Memory B cell (primary cell): ENCODE measurements at regions not wholly inside any gene's neighbourhood (a gene's known extent, or its start where the extent isn't known, plus 50 kb on each side); places are given as distances from the start of the nearest gene placed in this dataset.
"Not testable (repeated sequence)": the region's sequence is repeated elsewhere in the genome, so short reads cannot be mapped to it uniquely, and the experiment has no call there.

Experiments
- ATAC-seq: fragments of 150-1000 bp; cut with Tn5 transposase; 2 replicates; pipeline ENCODE4 v1.10.0; 2021; ENCODE audit warnings: low read depth, mild to moderate bottlenecking, moderate library complexity
- DNase-seq, 2 donors: peaks; one replicate each; pipeline ENCODE4 v3.0.0; 2022; ENCODE audit warnings: low spot score in 2 of 2
- H3K27ac Mint-ChIP-seq: one replicate; pipeline ENCODE4 v1.8.0; 2022; ENCODE audit warnings: mild to moderate bottlenecking, moderate library complexity, mixed read lengths
- H3K27me3 Mint-ChIP-seq: one replicate; pipeline ENCODE4 v1.8.0; 2022; ENCODE audit warnings: mixed read lengths
- H3K36me3 Mint-ChIP-seq: one replicate; pipeline ENCODE4 v1.8.0; 2022; ENCODE audit warnings: mild to moderate bottlenecking, mixed read lengths
- H3K4me1 Mint-ChIP-seq: one replicate; pipeline ENCODE4 v1.8.0; 2022; ENCODE audit warnings: mixed read lengths
- H3K4me3 Mint-ChIP-seq: one replicate; pipeline ENCODE4 v1.8.0; 2022; ENCODE audit warnings: mild to moderate bottlenecking, moderate library complexity, mixed read lengths
- H3K9me3 Mint-ChIP-seq: one replicate; pipeline ENCODE4 v1.8.0; 2022; ENCODE audit warnings: mixed read lengths

DNA sequence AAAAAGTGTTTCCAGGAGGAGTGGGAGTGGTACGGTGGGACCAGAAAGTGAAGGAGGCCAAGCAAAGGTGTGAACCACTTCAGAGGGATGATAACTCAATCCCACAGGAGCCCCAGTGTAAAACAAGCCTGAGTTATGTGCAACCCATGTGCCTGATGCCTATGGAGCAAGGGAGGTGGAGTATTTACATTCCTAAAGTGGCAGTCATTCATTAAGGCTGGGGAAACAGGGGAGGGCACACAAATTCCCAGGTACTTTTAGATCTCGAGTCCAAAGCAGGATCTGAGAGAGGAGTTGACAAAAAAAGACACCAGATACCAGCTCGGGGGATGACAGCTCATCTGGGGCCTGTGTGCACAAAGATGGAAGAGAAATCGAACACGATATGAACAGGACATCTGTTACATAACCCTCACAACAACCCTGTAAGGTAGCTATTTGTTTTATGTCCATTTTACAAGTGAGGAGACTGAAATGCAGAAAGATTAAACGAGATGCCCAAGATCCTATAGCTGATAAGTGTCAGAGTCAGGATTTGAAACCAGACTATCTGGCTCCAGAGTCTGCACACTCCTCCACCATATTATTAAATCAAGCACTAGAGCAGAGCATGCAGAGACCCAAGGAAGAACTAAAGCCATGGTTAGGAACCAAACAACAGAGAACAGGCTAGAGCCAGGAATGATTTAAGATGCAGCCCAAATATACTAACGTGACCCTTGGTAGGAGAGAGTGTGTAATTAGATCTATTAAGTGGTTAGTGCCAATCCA is 91.9 kb upstream of the MAPK10 start:
- ATAC-seq (no peak), DNase-seq (no peak)
- H3K4me3 Mint-ChIP-seq = no peak overlapping the region
- H3K27me3 Mint-ChIP-seq = peaks cover 15% of the 10 kb centered on the region
- no peaks in the 10 kb centered on the region for H3K9me3 Mint-ChIP-seq
- no peak overlapping the region for H3K27ac Mint-ChIP-seq
- H3K36me3 Mint-ChIP-seq = no peaks in the 10 kb centered on the region
- H3K4me1 Mint-ChIP-seq = no peaks in the 10 kb centered on the region

DNA sequence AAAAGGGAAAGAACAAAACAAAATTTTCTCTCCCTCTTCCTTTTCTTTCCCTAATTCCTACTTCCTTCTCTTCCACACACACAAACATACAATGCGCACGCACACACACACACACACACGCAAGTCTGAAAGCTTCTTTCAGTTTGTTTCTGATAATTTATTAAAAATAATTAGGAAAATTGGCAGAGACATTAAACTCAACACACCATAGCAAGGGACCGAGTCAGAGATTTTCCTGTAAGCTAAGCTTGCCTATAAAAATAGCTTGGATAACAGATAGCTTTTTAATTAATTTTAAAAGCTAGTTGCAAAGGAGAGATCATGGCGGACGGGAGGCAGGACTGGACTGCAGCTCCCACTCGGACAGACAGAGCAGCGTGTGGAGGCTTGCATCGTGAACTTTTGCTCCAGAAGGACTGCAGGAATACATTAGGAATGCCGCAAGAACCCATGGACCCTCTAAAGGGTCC is 92.6 kb upstream of the MAPK10 start:
- no peaks in the 10 kb centered on the region for H3K4me1 Mint-ChIP-seq
- no peak overlapping the region for H3K4me3 Mint-ChIP-seq
- peaks cover 15% of the 10 kb centered on the region for H3K27me3 Mint-ChIP-seq
- no peaks in the 10 kb centered on the region for H3K36me3 Mint-ChIP-seq
- no peak for ATAC-seq
- no peak overlapping the region for H3K27ac Mint-ChIP-seq
- no peaks in the 10 kb centered on the region for H3K9me3 Mint-ChIP-seq
- DNase-seq = no peak

DNA sequence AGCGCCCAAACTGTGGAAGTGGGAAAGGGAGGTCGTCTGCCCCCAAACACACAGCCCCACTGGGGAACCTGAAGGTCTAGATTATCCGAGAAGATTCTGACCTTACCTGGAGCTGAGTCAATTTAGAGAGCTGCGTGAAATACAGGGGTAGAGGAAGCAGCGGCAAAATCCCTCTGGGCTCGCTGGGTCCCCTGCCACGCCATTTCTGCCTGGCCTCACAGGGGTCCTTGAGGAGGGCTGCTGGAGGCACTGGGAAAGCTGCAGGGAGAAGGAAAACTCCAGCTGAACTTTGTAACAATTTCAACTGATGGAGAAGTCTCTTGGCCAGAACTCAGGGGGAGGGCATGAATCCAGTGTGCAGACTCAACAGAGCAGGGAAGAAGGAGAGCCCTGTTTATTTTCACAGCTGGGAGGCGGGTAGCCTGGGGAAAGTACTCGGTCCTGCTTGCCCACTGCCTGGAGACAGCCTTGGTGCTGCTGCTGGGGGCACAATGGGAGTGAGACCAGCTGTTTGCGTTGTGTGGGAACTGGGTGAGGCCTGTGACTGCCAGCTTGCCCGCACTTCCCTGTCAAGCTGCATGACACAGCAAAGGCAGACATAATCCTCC is 93.2 kb upstream of the MAPK10 start:
- no peak overlapping the region for H3K27ac Mint-ChIP-seq
- DNase-seq (no peak), ATAC-seq (no peak)
- no peak overlapping the region for H3K4me3 Mint-ChIP-seq
- H3K36me3 Mint-ChIP-seq = no peaks in the 10 kb centered on the region
- no peaks in the 10 kb centered on the region for H3K9me3 Mint-ChIP-seq
- no peaks in the 10 kb centered on the region for H3K4me1 Mint-ChIP-seq
- peaks cover 15% of the 10 kb centered on the region for H3K27me3 Mint-ChIP-seq

DNA sequence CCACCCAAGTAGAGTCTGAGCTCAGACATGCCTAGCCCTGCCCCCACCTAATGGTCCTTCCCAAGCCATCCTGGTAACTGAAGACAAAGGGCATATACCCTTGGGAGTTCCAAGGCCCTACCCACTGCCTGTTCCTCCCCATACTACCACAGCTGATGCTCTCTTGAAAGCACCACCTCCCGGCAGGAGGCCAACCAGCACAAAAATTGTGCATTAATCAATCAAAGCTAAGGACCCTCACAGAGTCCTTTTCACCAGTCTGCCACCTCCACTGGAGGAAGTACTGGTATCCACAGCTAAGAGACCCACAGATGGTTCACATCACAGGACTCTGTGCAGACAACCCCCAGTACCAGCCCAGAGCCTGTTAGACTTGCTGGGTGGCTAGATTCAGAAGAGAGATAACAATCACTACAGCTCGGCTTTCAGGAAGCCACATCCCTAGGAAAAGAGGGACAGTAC is 93.8 kb upstream of the MAPK10 start:
- not testable (repeated sequence) for H3K27ac Mint-ChIP-seq, H3K4me3 Mint-ChIP-seq, ATAC-seq, H3K36me3 Mint-ChIP-seq, DNase-seq, H3K9me3 Mint-ChIP-seq, H3K4me1 Mint-ChIP-seq
- H3K27me3 Mint-ChIP-seq = peaks cover 15% of the 10 kb centered on the region

DNA sequence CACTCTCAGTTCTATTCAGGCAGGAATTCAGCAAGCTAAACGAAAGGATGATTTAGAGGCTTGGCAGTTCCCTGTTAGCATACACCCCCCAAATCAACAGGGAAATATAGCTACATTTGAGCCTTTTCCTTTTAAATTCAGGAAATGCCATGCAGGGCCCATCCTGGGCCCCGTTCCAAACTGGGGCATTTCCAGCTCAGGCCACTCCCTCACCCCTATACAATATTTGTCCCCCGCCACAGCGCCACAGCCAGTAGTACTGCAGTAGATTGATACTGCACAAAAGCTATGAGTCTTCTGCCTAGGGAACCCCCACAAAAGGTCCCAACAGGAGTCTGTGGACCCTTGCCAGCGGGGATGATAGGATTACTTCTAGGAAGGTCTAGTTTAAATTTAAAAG is 102.0 kb upstream of the MAPK10 start:
- DNase-seq (no peak), ATAC-seq (no peak)
- Mint-ChIP-seq H3K27me3 (no peaks in the 10 kb centered on the region), H3K36me3 (no peaks in the 10 kb centered on the region), H3K4me3 (no peak overlapping the region), H3K4me1 (no peaks in the 10 kb centered on the region), H3K9me3 (peaks cover 6% of the 10 kb centered on the region), H3K27ac (no peak overlapping the region)

DNA sequence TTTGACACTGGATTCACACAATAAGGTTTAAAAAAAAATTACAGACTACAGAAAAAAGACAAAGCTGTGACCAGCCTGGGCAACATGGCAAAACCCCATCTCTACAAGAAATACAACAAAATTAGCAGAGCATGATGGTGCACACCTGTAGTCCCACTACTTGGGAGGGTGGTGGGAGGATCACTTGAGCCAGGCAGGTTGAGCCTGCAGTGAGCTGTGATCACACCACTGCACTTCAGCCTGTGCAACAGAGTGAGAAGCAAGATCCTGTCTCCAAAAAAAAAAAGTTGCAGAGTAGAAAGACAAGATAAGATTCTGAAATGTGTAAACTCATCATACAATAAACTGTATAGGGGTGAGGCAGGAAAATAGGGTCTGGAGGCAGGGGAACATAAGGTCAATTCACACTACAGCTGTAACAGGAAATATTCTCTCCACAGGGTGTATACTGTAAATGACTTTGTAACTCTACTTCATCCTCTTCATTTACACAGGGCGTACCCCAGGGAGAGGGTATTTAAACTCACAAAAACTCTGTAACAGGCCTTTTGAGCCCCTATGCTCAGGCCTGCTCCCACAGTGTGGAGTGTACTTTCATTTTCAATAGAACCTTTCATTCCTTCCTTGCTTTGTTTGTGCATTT is 112.6 kb upstream of the MAPK10 start:
- H3K27me3 Mint-ChIP-seq = peaks cover 6% of the 10 kb centered on the region
- no peaks in the 10 kb centered on the region for H3K4me1 Mint-ChIP-seq
- H3K4me3 Mint-ChIP-seq = no peak overlapping the region
- DNase-seq (no peak), ATAC-seq (no peak)
- H3K36me3 Mint-ChIP-seq = no peaks in the 10 kb centered on the region
- H3K27ac Mint-ChIP-seq = no peak overlapping the region
- no peaks in the 10 kb centered on the region for H3K9me3 Mint-ChIP-seq

DNA sequence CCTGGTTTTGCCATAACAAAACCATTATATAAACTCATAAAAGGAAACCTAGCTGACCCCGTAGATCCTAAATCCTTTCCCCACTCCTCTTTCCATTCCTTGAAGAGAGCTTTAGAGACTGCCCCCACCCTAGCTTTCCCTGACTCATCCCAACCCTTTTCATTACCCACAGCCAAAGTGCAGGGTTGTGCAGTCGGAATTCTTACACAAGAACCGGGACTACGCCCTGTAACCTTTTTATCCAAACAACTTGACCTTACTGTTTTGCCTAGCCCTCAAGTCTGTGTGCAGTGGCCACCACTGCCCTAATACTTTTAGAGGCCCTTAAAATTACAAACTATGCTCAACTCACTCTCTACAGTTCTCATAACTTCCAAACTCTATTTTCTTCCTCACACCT is 116.0 kb upstream of the PTPN13 start:
- H3K27me3 Mint-ChIP-seq, H3K36me3 Mint-ChIP-seq, DNase-seq, ATAC-seq, H3K27ac Mint-ChIP-seq, H3K4me3 Mint-ChIP-seq, H3K9me3 Mint-ChIP-seq, H3K4me1 Mint-ChIP-seq: not testable (repeated sequence)

DNA sequence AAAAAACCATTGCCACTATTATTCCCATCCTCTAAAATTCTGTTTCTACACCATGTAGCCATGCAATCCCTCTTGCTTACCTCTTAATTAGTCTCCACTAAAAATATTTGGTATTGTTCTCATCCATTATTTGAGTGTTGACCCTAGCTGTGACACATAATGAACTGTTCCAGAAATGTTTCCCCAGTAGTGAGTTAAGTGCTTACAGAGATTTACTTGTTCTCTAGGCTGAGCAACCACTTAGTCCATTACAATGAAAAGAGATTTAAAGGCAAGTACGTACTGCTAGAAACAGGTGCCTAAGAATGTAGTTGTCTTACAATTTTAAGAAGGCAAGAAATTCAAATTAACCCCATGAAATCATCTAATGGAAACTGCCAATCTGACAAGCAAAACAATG is 112.7 kb upstream of the PTPN13 start:
- H3K27me3 Mint-ChIP-seq = no peaks in the 10 kb centered on the region
- H3K4me1 Mint-ChIP-seq = no peaks in the 10 kb centered on the region
- H3K4me3 Mint-ChIP-seq = no peak overlapping the region
- no peaks in the 10 kb centered on the region for H3K36me3 Mint-ChIP-seq
- ATAC-seq (no peak), DNase-seq (no peak)
- no peaks in the 10 kb centered on the region for H3K9me3 Mint-ChIP-seq
- H3K27ac Mint-ChIP-seq = no peak overlapping the region

DNA sequence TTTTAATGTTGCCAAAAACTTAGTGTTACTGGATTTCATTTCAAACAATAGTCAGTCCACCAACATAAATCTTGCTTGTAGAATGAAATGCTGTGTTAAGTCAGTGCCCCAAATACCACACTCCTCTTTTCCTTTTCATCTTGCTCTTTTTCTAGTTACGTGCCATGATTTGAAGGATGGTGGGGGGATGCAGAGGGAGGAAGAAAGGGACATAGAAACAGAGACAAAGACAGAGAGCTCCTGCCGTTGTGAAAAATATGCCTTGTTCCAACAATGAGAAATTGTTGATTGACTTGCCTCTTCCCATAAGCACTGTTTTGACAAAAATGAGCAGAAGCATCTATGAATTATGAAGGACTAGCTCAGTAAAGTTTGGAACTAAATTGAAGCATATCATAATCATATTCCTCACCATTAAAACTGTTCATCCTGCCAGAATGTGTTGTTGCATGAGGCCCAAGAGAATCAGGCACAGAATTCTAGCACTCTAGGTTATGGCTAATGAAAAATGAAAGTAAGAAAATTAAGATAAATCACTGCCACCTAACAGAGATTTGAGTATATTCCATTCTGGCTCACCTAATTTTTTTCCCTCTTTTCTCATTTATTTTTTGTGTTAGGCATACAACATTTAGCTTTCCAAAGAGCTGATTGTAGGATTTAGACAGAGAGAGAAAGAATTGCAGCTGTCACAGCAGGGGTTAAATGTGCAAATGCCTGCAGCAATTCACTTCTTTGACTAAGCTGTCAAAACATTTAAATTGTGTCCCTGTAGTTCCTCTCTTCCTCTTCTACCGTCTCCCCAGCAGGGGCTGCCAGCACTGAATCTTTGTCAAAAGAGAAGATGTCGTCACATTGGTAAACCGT is 111.6 kb upstream of the PTPN13 start:
- peak; percentile 38 for ATAC-seq
- Mint-ChIP-seq H3K27ac (no peak overlapping the region), H3K4me1 (no peaks in the 10 kb centered on the region), H3K27me3 (no peaks in the 10 kb centered on the region), H3K9me3 (no peaks in the 10 kb centered on the region), H3K4me3 (no peak overlapping the region), H3K36me3 (no peaks in the 10 kb centered on the region)
- DNase-seq = no peak

DNA sequence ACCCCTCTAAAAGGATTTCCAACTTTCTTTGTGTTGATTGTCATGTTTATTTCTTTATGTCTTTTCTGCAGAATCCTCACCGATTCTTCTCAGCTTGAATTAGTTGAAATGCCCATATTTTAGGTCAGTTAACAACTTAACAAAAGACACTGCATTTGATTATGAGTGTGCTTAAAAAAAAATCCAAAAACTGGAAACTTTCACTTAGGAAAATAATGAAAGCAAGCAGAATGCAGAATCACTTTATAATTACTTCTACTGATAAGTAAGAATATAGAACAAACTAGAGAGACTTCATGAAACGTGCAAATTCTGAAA is 111.0 kb upstream of the PTPN13 start:
- H3K36me3 Mint-ChIP-seq = no peaks in the 10 kb centered on the region
- no peaks in the 10 kb centered on the region for H3K27me3 Mint-ChIP-seq
- H3K9me3 Mint-ChIP-seq = no peaks in the 10 kb centered on the region
- ATAC-seq (no peak), DNase-seq (no peak)
- H3K4me1 Mint-ChIP-seq = no peaks in the 10 kb centered on the region
- H3K4me3 Mint-ChIP-seq = no peak overlapping the region
- H3K27ac Mint-ChIP-seq = no peak overlapping the region

DNA sequence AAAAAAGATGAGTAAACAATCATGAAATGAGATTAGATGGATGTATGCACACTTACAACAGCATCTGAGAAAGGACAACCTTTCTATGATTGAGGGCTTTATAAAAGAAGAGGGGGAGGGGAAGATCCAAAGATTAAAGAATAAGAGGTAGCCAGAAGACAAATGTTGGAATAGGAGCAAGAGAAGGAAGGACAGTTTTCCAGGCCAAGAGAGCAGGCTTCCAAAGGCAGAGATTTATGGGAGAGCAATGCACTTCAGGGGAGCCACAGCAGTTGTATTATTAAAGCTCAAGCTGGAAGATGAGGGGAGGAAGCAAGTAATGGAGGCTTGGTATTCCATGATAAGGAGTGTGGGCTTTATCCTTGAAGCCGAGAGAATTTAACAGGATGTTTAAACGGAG is 110.3 kb upstream of the PTPN13 start:
- no peaks in the 10 kb centered on the region for H3K9me3 Mint-ChIP-seq
- no peak overlapping the region for H3K4me3 Mint-ChIP-seq
- DNase-seq (no peak), ATAC-seq (no peak)
- H3K27ac Mint-ChIP-seq = no peak overlapping the region
- no peaks in the 10 kb centered on the region for H3K4me1 Mint-ChIP-seq
- H3K27me3 Mint-ChIP-seq = no peaks in the 10 kb centered on the region
- H3K36me3 Mint-ChIP-seq = no peaks in the 10 kb centered on the region

DNA sequence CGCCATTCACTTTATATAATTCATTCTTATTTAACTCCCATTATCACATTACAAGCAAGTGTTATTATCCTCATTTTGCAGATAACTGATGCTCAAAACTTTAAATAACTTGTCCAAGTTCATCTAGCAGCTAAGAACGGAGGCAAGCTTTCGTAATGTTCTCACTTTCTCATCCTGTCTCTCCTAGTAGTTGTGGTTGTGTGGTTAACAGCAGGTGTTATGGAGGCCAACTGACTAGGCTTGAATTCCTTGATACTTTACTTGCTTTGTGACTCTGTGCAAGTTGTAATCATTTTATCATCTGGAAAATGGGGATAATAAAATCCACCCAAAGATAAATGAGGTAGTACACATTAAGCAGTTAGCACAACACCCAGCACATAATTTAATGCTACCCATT is 109.9 kb upstream of the PTPN13 start:
- no peaks in the 10 kb centered on the region for H3K36me3 Mint-ChIP-seq
- ATAC-seq (no peak), DNase-seq (no peak)
- no peaks in the 10 kb centered on the region for H3K4me1 Mint-ChIP-seq
- H3K27ac Mint-ChIP-seq = no peak overlapping the region
- H3K27me3 Mint-ChIP-seq = no peaks in the 10 kb centered on the region
- H3K9me3 Mint-ChIP-seq = no peaks in the 10 kb centered on the region
- no peak overlapping the region for H3K4me3 Mint-ChIP-seq

DNA sequence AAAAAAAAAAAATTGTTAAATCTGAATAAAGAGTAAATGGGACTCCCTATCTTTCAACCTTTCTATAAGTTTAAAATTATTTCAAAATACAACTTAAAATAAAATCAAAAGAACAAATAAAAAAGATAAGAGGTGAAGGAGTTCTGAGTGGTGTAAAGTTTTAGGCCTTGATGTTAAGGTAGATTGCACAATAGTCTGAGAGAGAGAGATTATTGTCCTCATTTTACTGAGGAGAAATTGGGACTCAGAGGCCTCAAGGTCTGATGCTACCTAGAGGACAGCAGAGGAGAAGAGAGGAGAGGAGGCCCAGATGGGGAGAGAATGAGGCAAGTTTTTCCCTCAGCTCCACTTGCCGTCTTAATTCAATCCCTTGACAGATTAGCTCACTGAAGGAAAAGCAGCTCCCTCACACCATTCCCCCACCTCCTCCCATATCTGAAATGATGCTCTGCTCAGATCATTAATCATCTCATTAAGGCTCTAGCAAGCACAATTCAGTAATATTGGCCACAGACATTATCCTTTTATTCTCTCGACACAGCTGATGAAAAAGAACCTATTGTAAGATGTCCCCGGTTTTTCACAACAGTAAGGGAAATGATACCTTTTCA is 106.3 kb upstream of the PTPN13 start:
- H3K27ac Mint-ChIP-seq = no peak overlapping the region
- no peaks in the 10 kb centered on the region for H3K4me1 Mint-ChIP-seq
- no peaks in the 10 kb centered on the region for H3K9me3 Mint-ChIP-seq
- no peak overlapping the region for H3K4me3 Mint-ChIP-seq
- no peak for ATAC-seq
- H3K36me3 Mint-ChIP-seq = no peaks in the 10 kb centered on the region
- H3K27me3 Mint-ChIP-seq = no peaks in the 10 kb centered on the region
- DNase-seq = no peak

DNA sequence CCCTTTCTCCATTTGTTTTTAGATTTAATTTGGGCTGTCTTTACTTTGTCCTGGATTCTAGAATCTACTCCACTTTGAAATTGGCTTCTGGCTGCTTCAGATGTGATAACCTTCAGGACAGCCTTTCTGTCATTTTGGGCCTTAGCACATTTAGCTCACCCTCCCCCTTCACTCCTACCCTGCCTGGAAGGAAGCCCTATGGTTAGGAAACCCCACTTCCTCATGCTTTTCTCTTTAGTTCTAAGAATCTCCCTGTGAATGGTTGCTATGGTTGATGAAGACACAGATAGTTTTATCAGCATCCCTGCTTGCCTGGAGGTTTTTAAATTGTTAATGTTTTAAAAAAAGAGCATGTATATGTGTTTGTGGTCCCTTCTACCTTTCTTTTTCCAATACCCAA is 100.7 kb upstream of the PTPN13 start:
- H3K4me3 Mint-ChIP-seq = no peak overlapping the region
- DNase-seq (no peak), ATAC-seq (no peak)

More for the DNA sequence above, 100.7 kb upstream of the PTPN13 start:
- H3K4me1 Mint-ChIP-seq = peaks cover 2% of the 10 kb centered on the region
- H3K27me3 Mint-ChIP-seq = peaks cover 2% of the 10 kb centered on the region
- no peaks in the 10 kb centered on the region for H3K9me3 Mint-ChIP-seq
- no peaks in the 10 kb centered on the region for H3K36me3 Mint-ChIP-seq
- H3K27ac Mint-ChIP-seq = no peak overlapping the region
